Gastroesophageal sphincter (tissue), 3 donors: ENCODE measurements at regions not wholly inside any gene's neighbourhood (a gene's known extent, or its start where the extent isn't known, plus 50 kb on each side); places are given as distances from the start of the nearest gene placed in this dataset.

ENCODE experiments used
- POLR2A ChIP-seq, 2 donors: fragments of 450-650 bp; IDR thresholded peaks; one replicate each; pipeline ENCODE4 v1.6.1; 2017; ENCODE audit warnings: antibody characterized with exemption in 2 of 2, mild to moderate bottlenecking in 2 of 2, moderate library complexity in 1 of 2
- POLR2AphosphoS5 ChIP-seq: sonication (generic); formaldehyde crosslinking; IDR thresholded peaks from one replicate; pipeline ENCODE4 v1.6.1; 2017; ENCODE audit warnings: antibody characterized with exemption
- TF ChIP-seq, protein P1 (sequence below), 4 experiments: fragments of 200-600 bp in 2 of 4; fragments of 450-650 bp in 2 of 4; sonication (generic) in 1 of 4; IDR thresholded peaks; one replicate each; pipeline ENCODE4 v1.5.1; 2017 to 2019; ENCODE audit warnings: antibody characterized with exemption in 4 of 4, mild to moderate bottlenecking in 2 of 4, moderate library complexity in 2 of 4

DNA sequence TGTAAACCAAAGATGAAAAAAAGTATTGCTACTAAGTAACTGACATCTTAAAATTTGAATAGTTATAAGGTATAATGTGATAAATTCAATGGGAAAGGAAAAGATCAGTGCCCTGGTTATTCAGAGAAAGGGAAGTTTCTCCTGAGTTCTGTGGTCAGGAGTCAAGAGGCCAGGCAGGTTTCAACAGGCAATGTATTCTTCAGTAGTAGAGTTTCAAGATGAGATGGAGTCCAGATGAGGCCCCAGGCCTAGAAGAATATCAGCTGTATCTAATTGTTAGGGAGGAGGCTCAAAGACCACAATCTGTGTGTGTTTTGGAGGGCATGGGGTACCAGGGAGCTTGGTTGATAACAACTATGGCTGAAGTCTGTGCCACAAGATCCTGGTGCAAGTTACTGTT lies 101.4 kb upstream of the DLX6 start:
- TF ChIP-seq, protein P1, sequence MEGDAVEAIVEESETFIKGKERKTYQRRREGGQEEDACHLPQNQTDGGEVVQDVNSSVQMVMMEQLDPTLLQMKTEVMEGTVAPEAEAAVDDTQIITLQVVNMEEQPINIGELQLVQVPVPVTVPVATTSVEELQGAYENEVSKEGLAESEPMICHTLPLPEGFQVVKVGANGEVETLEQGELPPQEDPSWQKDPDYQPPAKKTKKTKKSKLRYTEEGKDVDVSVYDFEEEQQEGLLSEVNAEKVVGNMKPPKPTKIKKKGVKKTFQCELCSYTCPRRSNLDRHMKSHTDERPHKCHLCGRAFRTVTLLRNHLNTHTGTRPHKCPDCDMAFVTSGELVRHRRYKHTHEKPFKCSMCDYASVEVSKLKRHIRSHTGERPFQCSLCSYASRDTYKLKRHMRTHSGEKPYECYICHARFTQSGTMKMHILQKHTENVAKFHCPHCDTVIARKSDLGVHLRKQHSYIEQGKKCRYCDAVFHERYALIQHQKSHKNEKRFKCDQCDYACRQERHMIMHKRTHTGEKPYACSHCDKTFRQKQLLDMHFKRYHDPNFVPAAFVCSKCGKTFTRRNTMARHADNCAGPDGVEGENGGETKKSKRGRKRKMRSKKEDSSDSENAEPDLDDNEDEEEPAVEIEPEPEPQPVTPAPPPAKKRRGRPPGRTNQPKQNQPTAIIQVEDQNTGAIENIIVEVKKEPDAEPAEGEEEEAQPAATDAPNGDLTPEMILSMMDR (IDR thresholded peaks at IDR 0.05): no peak
- TF ChIP-seq POLR2AphosphoS5 (no peak), POLR2A (IDR thresholded peaks at IDR 0.05) (no peak)
